ENCODE measurements at regions not wholly inside any gene's neighbourhood (a gene's known extent, or its start where the extent isn't known, plus 50 kb on each side); places are given as distances from the start of the nearest gene placed in this dataset.

DNA sequence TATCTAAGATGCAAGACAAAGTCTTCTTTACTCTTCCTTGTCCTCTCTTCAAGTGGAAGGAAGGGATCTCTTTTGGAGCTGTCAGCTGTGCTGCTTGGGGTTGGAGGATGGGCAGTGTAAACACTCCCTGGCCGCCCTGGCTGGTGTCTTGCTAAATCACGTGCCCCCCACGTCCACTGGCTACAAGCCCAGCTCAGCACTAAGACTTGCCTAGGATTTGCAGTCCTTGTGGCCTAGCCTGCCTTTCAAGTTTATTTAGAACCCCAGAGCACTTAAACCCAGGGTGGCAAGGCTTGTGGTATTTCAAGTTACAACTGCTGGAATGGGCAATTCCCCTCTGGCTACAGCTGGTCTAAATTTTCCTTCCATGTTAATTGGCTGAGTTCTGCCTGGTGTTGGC is 272.4 kb upstream of the MYO3A start:
- DNase-seq (ENCODE audit: extremely low read depth in 1 of 2, low read depth in 1 of 2): no peak

DNA sequence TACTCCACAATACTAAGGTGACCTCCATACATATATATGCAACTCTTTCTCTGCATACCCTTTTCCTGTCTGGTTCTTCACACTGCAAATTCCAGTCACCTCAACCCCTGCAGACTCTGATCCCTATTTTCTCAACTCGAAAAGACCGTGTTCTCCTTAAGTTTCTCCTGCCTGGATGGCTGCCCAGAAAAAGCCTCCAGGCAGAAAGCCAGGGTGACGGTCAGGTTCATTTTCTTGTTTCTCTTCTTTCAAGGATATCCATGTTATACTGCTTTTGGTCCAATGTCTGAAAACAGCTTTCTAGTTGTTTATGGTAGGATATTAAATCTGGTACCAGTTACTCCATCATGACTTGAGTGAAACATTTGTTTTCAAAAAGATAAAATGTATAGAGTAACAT is 267.8 kb upstream of the MYO3A start:
- no peak for DNase-seq (ENCODE audit: extremely low read depth in 1 of 2, low read depth in 1 of 2)

DNA sequence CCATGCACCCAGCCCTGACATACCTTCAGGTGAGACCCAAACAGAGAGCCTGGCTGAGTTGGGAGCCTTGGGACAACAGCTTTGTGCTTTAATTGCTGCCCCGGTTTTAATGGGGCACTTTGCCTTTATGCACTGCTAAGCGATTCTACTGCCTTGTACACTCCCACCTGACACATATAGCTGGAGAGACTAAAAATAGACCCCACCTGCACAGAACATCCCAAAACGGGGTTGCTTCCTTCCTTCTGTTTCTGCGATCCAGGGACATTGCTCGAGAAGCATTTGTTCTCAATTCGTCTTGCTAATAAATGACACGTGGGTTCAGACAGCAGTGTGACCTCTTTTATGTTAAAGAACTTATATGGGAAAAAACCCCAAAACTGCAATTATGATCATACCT is 258.8 kb upstream of the MYO3A start:
- DNase-seq (ENCODE audit: extremely low read depth in 1 of 2, low read depth in 1 of 2): no peak

DNA sequence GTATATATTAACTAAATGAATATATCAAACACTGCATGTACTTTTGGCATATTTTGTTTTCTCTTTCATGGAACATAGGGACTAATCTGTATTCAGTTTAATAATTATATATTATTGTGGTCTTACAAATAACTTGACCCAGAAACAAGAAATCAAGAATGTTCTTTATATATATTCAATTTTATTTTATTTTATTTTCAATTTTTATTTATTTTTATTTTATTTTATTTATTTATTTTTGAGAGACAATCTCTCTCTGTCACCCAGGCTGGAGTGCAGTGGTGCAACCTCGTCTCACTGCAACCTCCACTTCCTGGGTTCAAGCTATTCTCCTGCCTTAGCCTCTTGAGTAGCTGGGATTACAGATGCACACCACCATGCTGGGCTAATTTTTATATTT is 258.4 kb upstream of the MYO3A start:
- DNase-seq (ENCODE audit: extremely low read depth in 1 of 2, low read depth in 1 of 2): no peak

DNA sequence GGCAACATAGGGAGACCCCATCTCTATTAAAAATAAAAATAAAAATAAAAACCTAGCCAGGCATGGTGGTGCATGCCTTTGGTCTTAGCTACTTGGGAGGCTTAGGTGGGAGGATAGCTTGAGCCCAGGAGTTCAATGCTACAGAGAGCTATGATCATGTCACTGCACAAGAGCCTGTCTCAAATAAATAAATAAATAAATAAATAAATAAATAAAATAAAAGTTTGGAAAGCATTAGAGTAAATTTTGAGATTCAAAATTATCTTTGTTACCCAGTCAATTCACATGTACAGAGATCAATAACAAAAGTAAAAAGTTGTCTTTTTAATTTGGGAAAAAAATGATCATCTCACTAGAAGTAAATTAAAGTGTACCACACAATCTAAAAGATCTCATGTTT is 255.8 kb upstream of the MYO3A start:
- no peak for DNase-seq (ENCODE audit: extremely low read depth in 1 of 2, low read depth in 1 of 2)

DNA sequence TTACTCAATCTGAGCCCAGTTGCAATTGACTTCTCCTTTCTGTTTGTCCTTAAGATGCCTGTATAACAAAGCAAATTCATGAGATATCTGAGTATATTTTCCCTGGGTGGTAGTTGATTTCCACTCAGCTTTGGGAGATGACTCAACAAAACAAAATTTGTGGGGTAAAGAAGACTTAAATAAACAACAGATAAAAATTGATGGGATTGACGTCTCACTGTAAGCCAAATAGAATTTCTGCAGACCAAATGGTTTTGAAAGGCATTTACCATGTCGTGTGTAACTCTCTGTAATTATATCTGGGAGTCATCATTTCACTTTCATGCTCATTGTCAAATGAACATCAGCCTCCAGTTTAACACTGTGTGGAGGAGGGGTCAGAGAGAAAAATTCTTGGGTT is 255.4 kb upstream of the MYO3A start:
- no peak for DNase-seq (ENCODE audit: extremely low read depth in 1 of 2, low read depth in 1 of 2)

DNA sequence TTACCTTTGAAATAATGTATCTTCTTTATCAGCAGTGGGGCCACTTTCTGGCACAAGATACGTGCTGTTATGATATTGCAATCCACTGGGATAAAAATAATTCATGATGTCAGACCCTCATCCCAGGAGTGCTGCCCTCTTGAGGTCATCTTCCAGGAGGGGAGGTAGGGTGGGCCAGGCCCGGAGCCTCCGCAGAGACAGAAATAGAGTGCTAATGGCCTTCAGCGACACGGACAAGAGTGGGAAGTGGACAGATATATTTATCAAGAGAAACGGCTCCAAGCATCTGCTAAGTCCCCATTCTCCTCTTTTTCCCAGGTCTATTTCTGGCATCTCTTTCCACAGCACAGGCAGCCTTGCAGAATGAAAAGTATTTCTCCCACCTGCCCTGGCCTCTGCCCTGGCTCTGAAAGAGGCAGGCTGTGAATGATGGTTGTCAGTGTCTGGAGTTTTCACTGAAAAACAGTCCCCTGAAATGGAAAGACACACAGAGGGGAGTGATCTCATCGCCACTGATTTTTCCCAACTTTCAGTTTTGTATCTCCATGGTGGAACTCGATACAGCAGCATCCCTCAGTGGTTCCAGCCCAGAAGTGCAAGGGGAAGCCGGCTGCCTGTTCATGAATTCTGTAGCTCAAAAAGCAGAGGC is 251.7 kb upstream of the MYO3A start:
- DNase-seq (ENCODE audit: extremely low read depth in 1 of 2, low read depth in 1 of 2): no peak

DNA sequence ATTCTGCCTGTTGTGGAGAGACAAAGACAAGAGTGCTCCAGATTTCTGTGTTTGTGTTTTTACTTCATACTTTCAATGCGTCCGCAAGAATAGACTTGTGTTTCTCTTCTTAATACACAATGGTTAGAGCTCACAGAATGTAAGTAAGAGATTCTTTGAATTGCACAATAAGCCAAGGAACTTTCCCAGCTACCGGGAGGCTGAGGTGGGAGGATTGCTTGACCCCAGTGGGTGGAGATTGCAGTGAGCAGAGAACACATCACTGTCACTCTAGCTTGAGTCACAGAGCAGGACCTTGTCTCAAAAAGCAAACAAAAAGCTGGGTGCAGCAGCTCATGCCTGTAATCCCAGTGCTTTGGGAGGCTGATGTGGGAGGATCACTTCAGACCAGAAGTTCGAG is 250.7 kb upstream of the MYO3A start:
- DNase-seq (ENCODE audit: extremely low read depth in 1 of 2, low read depth in 1 of 2): no peak

DNA sequence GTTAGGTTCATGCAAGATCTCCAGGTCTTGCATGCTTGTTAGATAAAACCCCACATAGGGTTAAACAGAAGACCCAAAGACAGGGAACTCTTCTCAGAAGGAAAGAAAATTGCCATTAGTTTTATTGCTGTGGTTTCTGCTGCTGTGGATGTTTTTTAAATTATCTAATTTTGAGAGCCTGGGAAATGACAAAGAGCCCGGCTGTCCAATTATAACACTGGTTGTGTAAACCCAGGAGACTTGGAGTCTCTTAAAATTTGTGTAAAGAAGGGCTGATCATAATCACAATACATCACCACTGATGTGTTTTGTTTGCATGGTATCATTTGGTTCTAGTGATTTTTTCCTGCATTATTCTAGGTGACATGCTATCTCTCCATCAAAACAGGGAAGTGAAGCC is 246.5 kb upstream of the MYO3A start:
- no peak for DNase-seq (ENCODE audit: extremely low read depth in 1 of 2, low read depth in 1 of 2)

DNA sequence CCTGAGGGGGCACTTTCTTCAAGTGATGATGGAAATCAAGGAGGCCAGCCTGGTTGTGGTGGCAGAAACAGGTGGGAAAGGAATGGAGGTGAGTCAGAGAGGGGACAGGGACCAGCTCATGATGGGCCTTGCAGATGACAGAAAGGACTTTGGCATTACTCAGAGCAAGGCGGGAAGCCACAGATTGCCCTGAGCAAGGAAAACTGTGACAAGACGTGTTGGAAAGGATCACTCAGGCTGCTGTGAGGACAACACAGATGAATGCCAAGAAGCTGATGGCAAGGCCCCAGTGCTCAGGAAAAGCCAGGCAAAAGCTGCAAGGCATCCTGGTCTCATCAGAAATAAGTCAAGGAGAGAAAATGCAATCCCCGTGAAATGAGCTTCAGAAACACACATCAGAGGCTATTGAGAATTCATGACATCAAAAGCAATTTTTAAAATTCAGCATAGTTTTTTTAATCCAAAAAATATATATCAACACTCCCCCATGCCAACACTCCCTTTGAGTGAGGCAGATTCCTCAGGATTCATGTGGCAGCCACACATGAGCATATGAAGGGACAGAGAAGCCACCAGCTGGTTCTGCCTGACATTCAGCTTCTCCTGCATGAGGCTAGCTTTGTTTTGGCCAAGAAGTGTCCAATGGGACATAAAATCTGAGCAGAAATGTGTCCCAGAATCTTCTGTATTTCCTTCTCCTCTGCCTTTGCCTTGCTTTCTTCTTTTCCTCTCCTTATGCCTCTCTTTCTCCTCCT is 244.5 kb upstream of the MYO3A start:
- no peak for DNase-seq (ENCODE audit: extremely low read depth in 1 of 2, low read depth in 1 of 2)

DNA sequence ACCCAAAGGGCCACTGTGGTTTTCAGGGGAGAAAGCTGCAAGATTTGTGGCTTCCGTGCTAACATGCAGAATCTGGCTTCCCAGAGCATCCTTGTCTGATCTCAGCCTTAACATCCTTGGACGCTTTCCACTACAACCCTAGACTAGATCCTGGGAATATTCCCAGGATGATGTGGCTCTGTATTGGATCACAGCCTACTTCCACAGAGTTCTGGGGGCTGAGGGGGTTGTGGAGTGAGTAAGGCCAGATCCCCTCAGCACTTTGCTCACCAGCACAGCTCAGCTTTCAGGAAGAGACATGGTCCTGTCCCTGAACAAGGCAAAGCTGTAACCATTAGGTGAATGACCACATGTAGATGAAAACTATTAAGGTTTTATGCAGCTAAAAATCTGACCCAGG is 241.3 kb upstream of the MYO3A start:
- no peak for DNase-seq (ENCODE audit: extremely low read depth in 1 of 2, low read depth in 1 of 2)

DNA sequence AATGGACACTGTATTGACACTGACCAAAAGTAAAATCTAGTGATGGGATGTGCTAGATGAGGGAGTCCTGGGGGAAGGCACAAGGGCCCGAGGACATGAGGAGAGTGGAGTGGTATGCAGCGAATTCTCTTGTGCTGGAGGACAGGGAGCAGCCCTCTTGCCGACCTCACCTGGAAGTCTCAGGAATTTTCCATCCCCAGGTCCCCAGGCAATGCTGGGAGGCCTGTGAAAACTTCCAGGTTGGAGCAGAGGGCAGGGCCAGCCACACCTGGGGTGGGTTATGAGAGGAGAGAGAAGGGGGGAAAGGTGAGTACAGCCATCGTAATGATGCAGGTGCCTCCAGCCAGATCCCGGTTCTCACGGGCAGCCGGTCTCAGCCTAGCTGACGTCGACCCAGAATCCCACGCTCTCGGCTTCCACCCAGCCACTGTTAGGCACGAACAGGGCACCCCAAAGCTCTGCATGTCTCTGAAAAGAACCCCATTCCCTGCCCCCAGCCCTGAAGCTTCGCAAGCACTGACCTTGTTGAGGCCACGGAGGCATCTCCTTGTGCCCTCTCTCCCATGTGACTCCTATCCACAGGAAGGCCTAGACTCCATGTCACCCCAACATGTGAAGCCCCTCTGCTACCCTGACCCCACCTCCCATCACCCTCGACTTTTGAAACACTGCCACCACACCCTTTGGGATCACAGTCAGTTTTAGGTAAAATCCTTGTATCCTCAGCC is 239.7 kb upstream of the MYO3A start:
- DNase-seq (ENCODE audit: extremely low read depth in 1 of 2, low read depth in 1 of 2): no peak

DNA sequence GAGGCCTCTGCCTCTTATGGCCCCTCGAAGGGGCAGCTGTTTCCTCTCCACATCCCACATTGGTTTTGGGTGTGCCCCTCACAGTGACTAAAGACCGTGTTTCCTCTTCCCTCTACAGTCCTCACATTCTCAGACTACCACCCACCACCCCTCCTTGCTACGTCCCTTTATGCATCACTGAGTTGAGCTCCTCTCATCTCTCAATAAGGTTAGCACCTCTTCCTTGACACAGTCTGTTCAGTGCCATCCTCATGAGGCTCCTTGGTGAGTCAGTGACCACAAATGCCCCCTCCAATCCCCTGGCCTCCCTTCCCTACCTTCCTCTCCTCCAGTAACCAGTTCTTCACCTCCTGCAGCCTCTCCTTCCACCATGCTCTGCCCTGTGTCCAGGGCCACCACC is 239.1 kb upstream of the MYO3A start:
- DNase-seq (ENCODE audit: extremely low read depth in 1 of 2, low read depth in 1 of 2): no peak

DNA sequence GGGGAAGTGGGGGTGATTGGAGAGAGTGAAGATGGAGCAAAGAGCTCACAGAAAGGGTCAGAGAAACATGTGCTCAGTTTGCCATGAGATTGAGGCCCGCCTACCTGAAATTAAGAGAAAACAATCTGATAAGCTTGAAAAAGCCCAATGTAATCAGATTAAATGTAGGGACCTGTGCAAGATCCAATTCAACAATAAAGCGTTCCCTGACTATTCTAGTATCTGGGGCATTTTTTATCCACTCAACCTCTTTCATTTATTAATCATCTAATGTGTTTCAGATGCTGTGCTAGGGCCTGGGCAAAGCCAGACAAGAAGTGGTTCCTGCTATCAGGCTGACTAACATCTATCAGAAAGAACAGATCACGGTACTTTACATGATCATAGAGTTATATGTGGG is 238.4 kb upstream of the MYO3A start:
- DNase-seq (ENCODE audit: extremely low read depth in 1 of 2, low read depth in 1 of 2): no peak

DNA sequence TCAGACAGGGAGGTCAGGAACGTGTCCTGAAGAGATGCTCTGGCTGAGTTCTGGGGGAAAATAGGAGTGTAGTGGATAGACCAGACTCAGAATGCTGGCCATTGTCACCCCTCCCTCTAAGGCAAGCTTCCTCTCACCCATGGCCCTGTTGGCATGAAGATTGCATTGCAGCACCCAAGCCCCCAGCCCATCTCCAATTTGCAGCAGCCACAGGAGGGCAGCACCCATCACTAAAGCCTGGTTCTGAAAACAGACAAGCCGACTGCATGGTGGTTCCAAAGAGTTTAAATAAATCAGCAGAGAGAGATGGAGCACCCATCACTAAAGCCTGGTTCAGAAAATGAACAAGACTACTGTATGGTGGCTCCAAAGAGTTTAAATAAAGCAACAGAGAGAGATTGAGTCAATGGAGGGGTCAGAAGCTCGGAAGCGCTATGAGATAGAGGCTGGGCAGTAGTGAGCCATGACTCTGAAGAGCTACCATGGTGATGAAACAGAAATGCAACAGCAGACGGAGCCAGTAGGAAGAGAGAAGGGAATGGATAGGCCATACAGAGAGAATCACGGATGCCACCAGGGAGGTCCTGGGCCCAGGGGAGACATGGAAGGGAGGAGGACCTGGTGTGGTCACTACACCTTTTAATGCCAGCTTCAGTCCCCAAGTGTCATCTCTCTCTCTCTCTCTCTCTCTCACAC is 237.9 kb upstream of the MYO3A start:
- no peak for DNase-seq (ENCODE audit: extremely low read depth in 1 of 2, low read depth in 1 of 2)

DNA sequence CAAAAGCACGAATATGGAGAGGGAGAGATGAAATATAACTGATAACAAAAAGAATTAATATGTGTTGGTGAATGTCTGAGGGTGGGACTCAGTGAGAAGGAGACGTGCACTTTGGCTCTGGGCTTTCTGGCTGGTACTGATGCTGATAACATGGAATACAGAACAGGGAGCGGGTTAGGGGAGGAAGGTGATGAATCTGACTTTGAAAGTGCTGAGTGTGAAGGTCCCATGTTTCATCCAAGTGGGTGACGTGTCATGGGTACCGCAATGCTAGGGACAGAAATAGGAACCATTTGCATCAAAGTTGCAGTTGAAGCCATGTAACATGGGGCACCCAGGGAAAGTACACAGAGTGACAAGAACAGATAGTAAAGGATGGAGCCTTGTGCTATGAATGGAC is 236.6 kb upstream of the MYO3A start:
- no peak for DNase-seq (ENCODE audit: extremely low read depth in 1 of 2, low read depth in 1 of 2)

DNA sequence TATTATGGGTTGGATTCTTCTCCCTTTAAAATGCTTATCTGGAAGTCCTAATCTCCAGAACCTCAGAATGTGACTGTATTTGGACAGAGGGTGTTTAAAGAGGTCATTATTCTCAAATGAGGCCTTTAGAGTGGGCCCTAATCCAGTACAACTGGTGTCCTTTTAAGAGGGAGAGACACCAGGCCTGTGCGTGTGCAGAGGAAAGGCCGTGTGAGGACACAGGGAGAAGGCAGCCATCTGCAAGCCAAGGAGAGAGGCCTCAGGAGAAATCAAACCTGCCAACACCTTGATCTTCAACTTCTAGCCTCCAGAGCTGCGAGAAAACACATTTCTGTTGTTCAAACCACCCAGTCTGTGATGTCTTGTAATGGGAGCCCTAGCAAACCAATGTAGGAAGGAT is 235.4 kb upstream of the MYO3A start:
- no peak for DNase-seq (ENCODE audit: extremely low read depth in 1 of 2, low read depth in 1 of 2)

DNA sequence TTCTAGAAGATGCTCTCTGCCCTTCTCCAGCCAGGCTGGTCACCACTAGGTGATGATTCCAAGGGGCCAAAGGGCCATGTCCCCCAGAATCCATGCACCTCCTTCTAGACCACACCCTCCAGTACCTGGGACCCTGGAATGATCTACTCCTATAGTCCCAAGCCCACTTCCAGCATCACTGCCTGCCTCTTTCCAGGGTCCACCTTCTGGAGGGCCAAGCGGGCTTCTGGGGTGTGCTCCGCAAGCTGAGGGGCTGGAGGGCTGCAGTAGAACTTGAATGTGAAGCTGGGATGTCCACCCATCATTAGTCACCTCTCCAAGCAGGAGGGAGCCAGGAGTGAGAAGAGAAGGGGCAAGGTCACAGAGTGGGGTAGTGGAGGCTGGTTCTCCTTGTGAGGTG is 234.4 kb upstream of the MYO3A start:
- no peak for DNase-seq (ENCODE audit: extremely low read depth in 1 of 2, low read depth in 1 of 2)

DNA sequence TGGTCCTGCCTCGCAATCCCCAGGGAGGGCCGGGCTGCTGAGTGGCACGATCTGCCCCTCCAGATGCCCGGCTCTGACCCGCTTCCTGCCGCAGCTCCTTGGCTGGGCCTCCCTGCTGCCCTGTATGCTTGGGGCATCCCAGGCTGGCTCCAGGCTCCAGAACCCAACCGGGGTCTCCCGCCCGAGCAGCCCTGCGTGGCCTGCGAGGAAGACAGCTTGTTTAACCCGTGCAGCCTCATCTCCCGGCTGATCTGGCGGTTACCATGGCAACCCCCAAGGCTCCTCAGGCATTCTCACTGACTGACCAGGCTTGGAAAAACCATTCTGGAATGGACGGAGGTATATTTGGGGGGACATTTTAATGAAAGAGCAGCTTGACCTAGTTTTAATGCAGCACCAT is 232.4 kb upstream of the MYO3A start:
- no peak for DNase-seq (ENCODE audit: extremely low read depth in 1 of 2, low read depth in 1 of 2)

DNA sequence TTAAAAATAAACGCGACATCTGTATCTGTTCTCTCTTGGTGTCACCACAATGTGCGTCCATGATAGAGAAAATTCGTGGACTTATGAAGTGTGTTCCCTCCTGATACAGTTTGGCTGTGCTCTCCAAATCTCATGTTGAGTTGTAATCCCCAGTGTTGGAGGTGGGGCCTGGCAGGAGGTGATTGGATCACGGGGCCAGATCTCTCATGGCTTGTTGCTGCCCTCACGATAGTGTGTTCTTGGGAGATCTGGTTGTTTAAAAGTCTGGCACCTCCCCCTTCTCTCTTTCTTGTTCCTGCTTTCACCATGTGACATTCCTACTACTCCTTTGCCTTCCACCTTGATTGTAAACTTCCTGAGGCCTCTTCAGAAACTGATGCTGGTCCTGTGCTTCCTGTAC is 229.4 kb upstream of the MYO3A start:
- DNase-seq (ENCODE audit: extremely low read depth in 1 of 2, low read depth in 1 of 2): no peak

DNA sequence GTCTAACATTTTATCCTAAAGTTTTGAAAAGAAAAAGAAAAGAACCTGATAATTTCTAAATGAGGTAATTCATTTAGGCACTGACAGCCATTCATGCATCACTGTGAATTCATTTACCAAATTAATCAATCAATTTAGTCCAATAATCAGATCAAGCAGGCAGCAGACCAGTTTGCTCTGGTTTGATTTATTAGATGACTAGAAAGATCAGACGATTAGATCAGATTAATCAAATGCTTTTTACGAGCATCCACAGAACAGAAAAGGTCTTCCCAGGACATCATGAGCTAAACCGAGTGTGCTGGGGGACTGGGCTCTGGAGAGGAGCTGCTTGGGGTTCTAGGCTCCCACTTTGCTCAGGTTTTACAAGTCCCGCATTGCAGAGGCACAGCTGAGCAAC is 226.5 kb upstream of the MYO3A start:
- DNase-seq (ENCODE audit: extremely low read depth in 1 of 2, low read depth in 1 of 2): no peak

All from activated CD8-positive, alpha-beta memory T cell treated with anti-CD3 and anti-CD28 coated beads for 1 hour (primary cell).